HFF-Myc (cell line): ENCODE measurements at regions not wholly inside any gene's neighbourhood (a gene's known extent, or its start where the extent isn't known, plus 50 kb on each side); places are given as distances from the start of the nearest gene placed in this dataset.

ENCODE experiments used
- DNase-seq: peaks from one replicate; pipeline ENCODE4 v3.0.0-alpha.2; 2011; ENCODE audit warnings: low read depth; ENCODE audit errors: extremely low read depth
- H3K4me3 ChIP-seq: replicated peaks from 2 replicates; pipeline ENCODE4 v1.5.1; 2011; ENCODE audit warnings: low read depth, mild to moderate bottlenecking, control low read depth, low read length
- CTCF ChIP-seq: IDR thresholded peaks from 2 replicates; pipeline ENCODE4 v1.5.1; 2012; ENCODE audit warnings: mild to moderate bottlenecking, low read depth, low read length, control low read depth; ENCODE audit errors: missing control alignments

GRCh38 chr15:56534728-56535127 is 69.8 kb upstream of the MNS1 start:
- no peak for DNase-seq
- no peak overlapping the region for H3K4me3 ChIP-seq
- no peak for TF ChIP-seq CTCF

DNA sequence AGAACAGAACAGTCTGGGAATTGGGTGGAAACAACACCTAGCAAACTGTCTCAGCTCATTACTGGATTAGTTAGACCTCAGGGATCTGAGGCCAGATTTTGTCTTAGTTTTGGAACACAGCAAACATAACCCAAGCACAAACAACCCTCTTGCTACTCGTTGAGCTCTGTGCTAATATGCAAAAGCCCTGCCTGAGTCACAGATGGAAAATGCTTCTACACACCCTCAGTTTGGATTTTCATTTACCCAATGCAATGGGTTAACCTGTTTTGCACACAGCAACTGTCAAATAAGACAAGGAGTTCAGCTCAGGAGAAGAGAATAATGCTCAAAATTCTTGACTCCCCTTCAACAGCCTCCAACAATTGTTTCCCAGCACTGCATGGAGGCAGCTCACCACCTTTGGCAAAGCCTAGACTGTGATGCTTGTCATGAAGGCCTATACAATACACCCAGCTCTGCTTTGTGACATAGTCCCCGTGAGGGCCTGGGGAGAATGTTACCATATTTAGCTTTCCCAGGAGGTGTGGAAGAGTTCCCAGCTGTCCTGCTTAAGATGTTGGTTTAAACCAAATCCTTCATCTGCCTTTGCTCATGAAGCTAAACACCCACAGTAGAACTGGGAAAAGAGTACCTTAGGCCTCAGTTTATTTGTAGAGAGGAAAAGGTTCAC is 68.9 kb upstream of the MNS1 start:
- H3K4me3 ChIP-seq = no peak overlapping the region
- DNase-seq = no peak
- no peak for TF ChIP-seq CTCF

DNA sequence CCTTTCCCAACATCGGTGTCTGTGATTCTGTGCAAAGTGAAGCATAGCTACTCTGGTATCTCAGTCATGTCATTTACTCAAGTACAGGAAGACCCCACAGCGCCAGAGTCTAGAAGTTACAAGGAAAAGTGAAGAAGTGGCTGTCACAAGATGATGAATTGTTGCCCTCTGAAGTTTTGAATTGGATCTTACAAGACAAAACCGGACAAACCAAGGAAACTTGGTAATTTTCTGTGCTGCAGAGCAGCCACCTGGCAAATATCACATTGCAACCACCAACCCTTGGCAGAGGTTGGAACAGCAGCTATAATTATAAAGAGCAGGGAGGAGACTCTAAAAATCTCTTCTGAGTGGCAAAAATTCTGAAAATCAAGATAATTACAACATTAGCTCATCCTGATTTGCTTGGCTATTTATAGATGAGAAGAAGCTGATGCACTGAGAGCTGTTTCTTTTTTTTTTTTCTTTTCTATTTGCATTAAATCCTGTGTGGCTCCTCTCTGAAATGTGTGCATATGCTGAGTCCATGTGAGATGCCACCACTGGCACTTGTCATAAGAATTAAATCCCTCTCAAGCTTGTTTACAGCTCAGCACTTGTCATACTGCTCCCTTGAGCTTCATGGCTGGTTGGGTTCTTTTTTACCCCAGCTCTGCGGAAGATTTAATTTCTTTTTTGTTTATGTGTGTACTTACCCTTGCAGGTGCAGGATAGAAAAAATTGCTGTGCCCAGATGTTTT is 68.0 kb upstream of the MNS1 start:
- TF ChIP-seq CTCF = no peak
- DNase-seq = no peak

GRCh38 chr15:56530157-56530556 is 65.2 kb upstream of the MNS1 start:
- DNase-seq = no peak
- no peak for TF ChIP-seq CTCF

More for the DNA sequence above, 68.0 kb upstream of the MNS1 start:
- H3K4me3 ChIP-seq = no peak overlapping the region

GRCh38 chr15:56528136-56528535 is 63.2 kb upstream of the MNS1 start:
- H3K4me3 ChIP-seq = no peak overlapping the region
- TF ChIP-seq CTCF = no peak

More at GRCh38 chr15:56530157-56530556, 65.2 kb upstream of the MNS1 start:
- H3K4me3 ChIP-seq = no peak overlapping the region

DNA sequence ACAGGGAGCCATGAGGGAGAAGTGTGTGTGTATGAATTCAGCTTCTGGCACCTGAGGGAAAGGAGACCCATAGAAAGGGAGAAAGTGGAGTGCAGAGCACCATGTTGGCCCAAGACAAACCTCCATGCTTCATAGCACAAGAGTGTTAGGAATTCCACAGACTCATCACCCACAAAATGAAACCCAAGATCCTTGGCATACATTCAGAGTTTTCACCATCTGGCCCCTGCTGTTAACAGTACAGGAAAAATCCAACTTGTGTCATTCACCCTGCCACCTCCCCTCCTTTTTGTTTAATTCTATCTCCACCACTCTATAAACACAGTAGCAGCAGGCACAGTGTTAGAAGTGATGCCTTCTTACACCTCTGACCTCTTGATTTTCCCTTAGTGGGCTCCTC is 60.0 kb upstream of the MNS1 start:
- TF ChIP-seq CTCF = no peak
- H3K4me3 ChIP-seq = no peak overlapping the region
- DNase-seq = peak; percentile 10

More at GRCh38 chr15:56528136-56528535, 63.2 kb upstream of the MNS1 start:
- no peak for DNase-seq

- no peak overlapping the region for H3K4me3 ChIP-seq
- DNase-seq = no peak
- no peak for TF ChIP-seq CTCF
Observed at GRCh38 chr15:56523521-56523920, 58.6 kb upstream of the MNS1 start.
